ENCODE measurements at regions not wholly inside any gene's neighbourhood (a gene's known extent, or its start where the extent isn't known, plus 50 kb on each side); places are given as distances from the start of the nearest gene placed in this dataset.
"Not testable (repeated sequence)": the region's sequence is repeated elsewhere in the genome, so short reads cannot be mapped to it uniquely, and the experiment has no call there.

DNA sequence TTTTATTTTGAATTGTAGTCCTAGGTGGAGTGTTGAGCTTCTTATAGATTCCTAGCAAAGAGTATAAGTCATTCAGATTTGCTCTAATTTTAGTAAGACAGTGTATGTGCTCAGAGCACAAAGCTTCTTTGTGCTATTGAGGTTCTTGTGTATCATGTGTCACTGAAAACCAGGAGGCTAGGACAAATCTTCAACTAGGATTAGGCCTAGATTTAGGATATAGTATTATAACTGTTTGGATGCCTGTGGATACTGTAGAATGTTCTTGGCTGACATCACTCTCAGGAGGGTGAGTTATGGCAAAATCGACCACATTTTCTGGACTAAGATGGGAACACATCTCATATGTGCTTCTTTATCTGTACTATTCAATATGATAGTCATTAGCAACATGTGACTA, 86.5 kb downstream of the DHRS2 start:
- Histone ChIP-seq H3K9me3 (replicated peaks; ENCODE audit: low read length) (no peaks in the 10 kb centered on the region), H3K4me2 (ENCODE audit: low read length) (no peak overlapping the region), H3K36me3 (ENCODE audit: insufficient read depth, low read length) (no peaks in the 10 kb centered on the region), H3K4me1 (ENCODE audit: control insufficient read depth, insufficient read depth, low read length) (no peaks in the 10 kb centered on the region), H3K9ac (ENCODE audit: low read depth, low read length) (no peak overlapping the region), H3K27me3 (ENCODE audit: control insufficient read depth, insufficient read depth, low read length) (peaks cover 13% of the 10 kb centered on the region), H3K4me3 (ENCODE audit: low read length) (no peak overlapping the region)

GRCh38 chr14:23723911-23724310, 87.7 kb downstream of the DHRS2 start:
- Histone ChIP-seq H3K4me2 (ENCODE audit: low read length) (no peak overlapping the region), H3K27me3 (ENCODE audit: control insufficient read depth, insufficient read depth, low read length) (peaks cover 6% of the 10 kb centered on the region), H3K4me3 (ENCODE audit: low read length) (no peak overlapping the region), H3K4me1 (ENCODE audit: control insufficient read depth, insufficient read depth, low read length) (no peaks in the 10 kb centered on the region), H3K36me3 (ENCODE audit: insufficient read depth, low read length) (no peaks in the 10 kb centered on the region), H3K9me3 (replicated peaks; ENCODE audit: low read length) (no peaks in the 10 kb centered on the region), H3K9ac (ENCODE audit: low read depth, low read length) (no peak overlapping the region)

DNA sequence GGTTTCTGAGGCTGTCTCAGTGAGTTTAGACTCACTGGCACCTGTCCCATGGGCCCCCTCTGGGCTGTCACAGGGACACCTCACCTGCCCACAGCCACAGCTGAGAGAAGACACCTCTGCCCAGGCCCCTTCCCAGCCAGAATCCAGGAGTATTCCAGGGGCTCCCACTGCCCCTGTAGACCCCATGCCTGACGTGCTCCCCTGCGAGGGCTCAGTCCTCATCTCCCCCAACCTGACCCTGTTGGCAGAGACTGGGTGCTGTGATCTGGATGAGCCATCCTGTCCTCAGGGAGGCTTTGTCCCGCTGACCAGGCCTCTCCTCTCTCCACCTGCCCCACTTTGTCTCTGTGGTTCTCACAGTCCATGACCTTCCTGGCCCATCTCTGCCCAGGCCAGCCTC, 89.4 kb downstream of the DHRS2 start:
- H3K36me3 ChIP-seq (ENCODE audit: insufficient read depth, low read length): no peaks in the 10 kb centered on the region
- no peak overlapping the region for H3K4me3 ChIP-seq (ENCODE audit: low read length)
- peaks cover 13% of the 10 kb centered on the region for H3K27me3 ChIP-seq (ENCODE audit: control insufficient read depth, insufficient read depth, low read length)
- no peaks in the 10 kb centered on the region for H3K4me1 ChIP-seq (ENCODE audit: control insufficient read depth, insufficient read depth, low read length)
- H3K9me3 ChIP-seq (replicated peaks; ENCODE audit: low read length): no peaks in the 10 kb centered on the region
- H3K4me2 ChIP-seq (ENCODE audit: low read length): no peak overlapping the region
- no peak overlapping the region for H3K9ac ChIP-seq (ENCODE audit: low read depth, low read length)

DNA sequence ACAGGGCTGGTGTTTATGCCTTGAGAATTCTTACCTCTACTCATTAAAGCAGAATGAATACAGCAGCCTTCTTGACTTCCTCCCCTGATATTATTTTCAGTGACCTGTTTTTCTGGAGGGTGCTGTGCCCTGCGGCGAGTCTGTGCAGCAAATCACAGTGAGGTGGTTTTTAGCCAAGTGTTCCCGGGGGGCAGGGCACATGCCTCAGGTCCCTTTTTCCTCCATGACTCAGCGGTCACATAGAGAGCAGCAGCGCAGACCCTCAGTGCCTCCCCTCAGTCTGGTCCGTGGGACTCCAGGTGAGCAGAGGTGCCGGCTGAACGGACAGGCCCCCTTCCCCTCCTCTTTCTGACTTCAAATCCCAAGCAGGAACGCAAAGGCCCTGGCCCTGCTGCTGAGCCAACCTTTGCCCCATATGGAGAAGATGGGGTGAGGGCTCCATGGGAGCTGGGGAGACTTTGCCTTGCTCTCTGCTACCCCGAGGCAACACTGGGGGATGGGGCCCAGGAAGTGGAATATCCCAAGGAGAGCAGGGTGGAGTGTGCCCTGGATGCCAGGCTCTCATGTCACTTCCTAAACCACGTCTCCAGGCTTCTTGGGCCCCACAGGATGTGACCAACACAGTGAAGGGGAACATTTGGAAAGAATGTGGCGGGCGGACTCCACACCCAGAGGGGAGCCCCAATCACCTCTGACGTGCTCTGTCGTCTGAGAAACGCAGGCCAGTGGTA, 90.0 kb downstream of the DHRS2 start:
- H3K9me3 ChIP-seq (replicated peaks; ENCODE audit: low read length): no peaks in the 10 kb centered on the region

DNA sequence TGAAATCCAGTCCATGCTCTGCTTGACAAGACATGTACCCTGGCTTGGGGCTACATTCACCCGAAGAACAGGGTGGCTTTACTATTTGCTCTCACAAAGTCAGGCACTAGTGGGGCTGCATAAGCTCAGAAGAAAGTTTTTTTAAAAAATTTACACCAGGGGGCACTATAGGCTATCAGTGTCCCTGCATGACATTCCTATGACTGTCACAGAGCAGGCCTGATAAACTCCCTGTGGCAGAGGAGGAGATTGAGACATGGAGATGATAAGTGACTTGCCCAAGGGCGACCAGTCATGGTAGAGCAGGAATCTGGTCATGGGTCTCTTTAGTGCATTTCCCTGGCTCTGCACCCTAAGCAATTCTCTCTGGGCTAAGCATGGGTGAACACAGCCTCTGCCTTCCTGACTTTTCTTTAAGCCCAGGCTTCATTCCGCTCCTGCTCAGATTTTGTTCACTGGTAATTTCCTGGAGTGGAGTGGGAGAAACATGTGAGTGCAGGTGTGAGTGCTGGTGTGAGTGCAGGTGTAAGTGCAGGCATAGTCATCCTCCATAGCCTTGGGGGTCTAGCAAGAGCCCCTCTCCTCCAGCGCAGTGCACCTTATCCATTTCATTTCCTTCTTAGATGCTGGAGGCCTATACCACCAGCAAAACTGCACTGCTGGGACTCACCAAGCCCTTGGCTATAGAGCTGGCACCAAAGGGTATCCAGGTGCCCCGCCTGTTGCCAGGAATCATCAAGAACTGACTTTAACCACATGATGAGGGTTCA, 91.6 kb downstream of the DHRS2 start:
- no peaks in the 10 kb centered on the region for H3K4me1 ChIP-seq (ENCODE audit: control insufficient read depth, insufficient read depth, low read length)
- no peak overlapping the region for H3K4me3 ChIP-seq (ENCODE audit: low read length)
- H3K27me3 ChIP-seq (ENCODE audit: control insufficient read depth, insufficient read depth, low read length): peaks cover 14% of the 10 kb centered on the region
- no peaks in the 10 kb centered on the region for H3K9me3 ChIP-seq (replicated peaks; ENCODE audit: low read length)
- no peak overlapping the region for H3K9ac ChIP-seq (ENCODE audit: low read depth, low read length)
- H3K4me2 ChIP-seq (ENCODE audit: low read length): no peak overlapping the region
- no peaks in the 10 kb centered on the region for H3K36me3 ChIP-seq (ENCODE audit: insufficient read depth, low read length)

More for the DNA sequence above, 90.0 kb downstream of the DHRS2 start:
- no peaks in the 10 kb centered on the region for H3K4me1 ChIP-seq (ENCODE audit: control insufficient read depth, insufficient read depth, low read length)
- H3K4me3 ChIP-seq (ENCODE audit: low read length): no peak overlapping the region
- H3K9ac ChIP-seq (ENCODE audit: low read depth, low read length): no peak overlapping the region
- no peaks in the 10 kb centered on the region for H3K36me3 ChIP-seq (ENCODE audit: insufficient read depth, low read length)
- H3K4me2 ChIP-seq (ENCODE audit: low read length): no peak overlapping the region
- H3K27me3 ChIP-seq (ENCODE audit: control insufficient read depth, insufficient read depth, low read length): peaks cover 12% of the 10 kb centered on the region

- Histone ChIP-seq H3K27me3 (ENCODE audit: control insufficient read depth, insufficient read depth, low read length) (peaks cover 20% of the 10 kb centered on the region), H3K36me3 (ENCODE audit: insufficient read depth, low read length) (no peaks in the 10 kb centered on the region), H3K4me1 (ENCODE audit: control insufficient read depth, insufficient read depth, low read length) (no peaks in the 10 kb centered on the region), H3K9ac (ENCODE audit: low read depth, low read length) (no peak overlapping the region), H3K4me2 (ENCODE audit: low read length) (no peak overlapping the region), H3K9me3 (replicated peaks; ENCODE audit: low read length) (no peaks in the 10 kb centered on the region), H3K4me3 (ENCODE audit: low read length) (no peak overlapping the region)
These were observed 92.6 kb downstream of the DHRS2 start for GRCh38 chr14:23728791-23729190.

GRCh38 chr14:23729720-23730387, 93.7 kb downstream of the DHRS2 start:
- Histone ChIP-seq H3K4me2 (ENCODE audit: low read length) (no peak overlapping the region), H3K4me1 (ENCODE audit: control insufficient read depth, insufficient read depth, low read length) (no peaks in the 10 kb centered on the region), H3K9ac (ENCODE audit: low read depth, low read length) (no peak overlapping the region), H3K9me3 (replicated peaks; ENCODE audit: low read length) (no peaks in the 10 kb centered on the region), H3K4me3 (ENCODE audit: low read length) (no peak overlapping the region), H3K27me3 (ENCODE audit: control insufficient read depth, insufficient read depth, low read length) (peaks cover 20% of the 10 kb centered on the region), H3K36me3 (ENCODE audit: insufficient read depth, low read length) (no peaks in the 10 kb centered on the region)

DNA sequence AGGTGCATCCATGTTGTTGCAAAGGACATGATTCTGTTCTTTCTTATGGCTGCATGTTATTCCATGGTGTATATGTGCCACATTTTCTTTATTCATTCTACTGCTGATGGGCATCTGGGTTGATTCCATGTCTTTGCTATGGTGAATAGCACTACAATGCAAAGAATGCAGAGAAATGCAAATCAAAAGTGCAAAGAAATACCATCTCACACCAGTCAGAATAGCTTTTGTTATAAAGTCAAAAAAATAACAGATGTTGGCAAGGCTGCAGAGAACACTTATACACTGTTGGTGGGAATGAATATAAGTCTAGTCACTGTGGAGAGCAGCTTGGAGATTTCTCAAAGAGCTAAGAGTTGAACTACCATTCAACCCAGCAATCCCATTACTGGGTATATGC, 99.2 kb downstream of the DHRS2 start:
- no peaks in the 10 kb centered on the region for H3K9me3 ChIP-seq (replicated peaks; ENCODE audit: low read length)
- H3K4me3 ChIP-seq (ENCODE audit: low read length): no peak overlapping the region
- peaks cover 12% of the 10 kb centered on the region for H3K27me3 ChIP-seq (ENCODE audit: control insufficient read depth, insufficient read depth, low read length)
- no peak overlapping the region for H3K9ac ChIP-seq (ENCODE audit: low read depth, low read length)
- H3K4me1 ChIP-seq (ENCODE audit: control insufficient read depth, insufficient read depth, low read length): no peaks in the 10 kb centered on the region
- no peak overlapping the region for H3K4me2 ChIP-seq (ENCODE audit: low read length)
- no peaks in the 10 kb centered on the region for H3K36me3 ChIP-seq (ENCODE audit: insufficient read depth, low read length)

DNA sequence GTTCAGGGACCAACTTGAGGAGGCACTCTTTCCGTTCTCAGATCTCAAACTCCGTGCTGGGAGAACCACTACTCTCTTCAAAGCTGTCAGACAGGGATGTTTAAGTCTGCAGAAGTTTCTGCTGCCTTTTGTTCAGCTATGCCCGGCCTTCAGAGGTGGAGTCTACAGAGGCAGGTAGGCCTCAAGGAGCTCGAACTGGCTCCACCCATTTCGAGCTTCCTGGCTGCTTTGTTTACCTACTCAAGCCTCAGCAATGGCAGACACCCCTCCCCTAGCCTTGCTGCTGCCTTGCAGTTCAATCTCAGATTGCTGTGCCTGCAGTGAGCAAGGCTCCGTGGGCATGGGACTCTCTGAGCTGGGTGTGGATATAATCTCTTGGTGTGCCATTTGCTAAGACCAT, 108.2 kb downstream of the DHRS2 start:
- H3K4me1 ChIP-seq (ENCODE audit: control insufficient read depth, insufficient read depth, low read length); H3K36me3 ChIP-seq (ENCODE audit: insufficient read depth, low read length); H3K9ac ChIP-seq (ENCODE audit: low read depth, low read length); H3K27me3 ChIP-seq (ENCODE audit: control insufficient read depth, insufficient read depth, low read length); H3K4me3 ChIP-seq (ENCODE audit: low read length); H3K9me3 ChIP-seq (replicated peaks; ENCODE audit: low read length); H3K4me2 ChIP-seq (ENCODE audit: low read length): not testable (repeated sequence)

GRCh38 chr14:23750357-23750756, 114.2 kb downstream of the DHRS2 start:
- Histone ChIP-seq H3K4me1 (ENCODE audit: control insufficient read depth, insufficient read depth, low read length) (no peaks in the 10 kb centered on the region), H3K36me3 (ENCODE audit: insufficient read depth, low read length) (no peaks in the 10 kb centered on the region), H3K4me3 (ENCODE audit: low read length) (no peak overlapping the region), H3K4me2 (ENCODE audit: low read length) (no peak overlapping the region), H3K9ac (ENCODE audit: low read depth, low read length) (no peak overlapping the region), H3K9me3 (replicated peaks; ENCODE audit: low read length) (no peaks in the 10 kb centered on the region), H3K27me3 (ENCODE audit: control insufficient read depth, insufficient read depth, low read length) (peaks cover 22% of the 10 kb centered on the region)

- no peaks in the 10 kb centered on the region for H3K4me1 ChIP-seq (ENCODE audit: control insufficient read depth, insufficient read depth, low read length)
These were observed 115.5 kb downstream of the DHRS2 start for GRCh38 chr14:23751616-23752015.

More at GRCh38 chr14:23751616-23752015, 115.5 kb downstream of the DHRS2 start:
- Histone ChIP-seq H3K9ac (ENCODE audit: low read depth, low read length) (no peak overlapping the region), H3K4me2 (ENCODE audit: low read length) (no peak overlapping the region), H3K4me3 (ENCODE audit: low read length) (no peak overlapping the region), H3K27me3 (ENCODE audit: control insufficient read depth, insufficient read depth, low read length) (peaks cover 32% of the 10 kb centered on the region), H3K36me3 (ENCODE audit: insufficient read depth, low read length) (no peaks in the 10 kb centered on the region), H3K9me3 (replicated peaks; ENCODE audit: low read length) (no peaks in the 10 kb centered on the region)

Measured in skeletal muscle satellite cell (primary cell).